ENCODE measurements at regions not wholly inside any gene's neighbourhood (a gene's known extent, or its start where the extent isn't known, plus 50 kb on each side); places are given as distances from the start of the nearest gene placed in this dataset.
"Not testable (repeated sequence)": the region's sequence is repeated elsewhere in the genome, so short reads cannot be mapped to it uniquely, and the experiment has no call there.

- no peaks in the 10 kb centered on the region for H3K79me2 ChIP-seq (ENCODE audit: low read length)
- H3K36me3 ChIP-seq (replicated peaks; ENCODE audit: insufficient read depth, low read length), result no peaks in the 10 kb centered on the region
- no peak overlapping the region for H2AFZ ChIP-seq (ENCODE audit: low read length)
- no peak overlapping the region for H3K4me2 ChIP-seq (ENCODE audit: low read depth, low read length)
- no peak for TF ChIP-seq EZH2phosphoT487 (IDR thresholded peaks at IDR 0.05; ENCODE audit: low read length)
- TF ChIP-seq EZH2 (optimal IDR thresholded peaks at IDR 0.05; ENCODE audit: low read depth, low read length), result no peak
- no peaks in the 10 kb centered on the region for H3K9me3 ChIP-seq (replicated peaks; ENCODE audit: insufficient read depth, low read length)
- H3K9me2 ChIP-seq (replicated peaks; ENCODE audit: insufficient read depth, low read length), result no peaks in the 10 kb centered on the region
- H3K9ac ChIP-seq (ENCODE audit: low read length), result no peak overlapping the region
- no peaks in the 10 kb centered on the region for H3K27me3 ChIP-seq (replicated peaks; ENCODE audit: insufficient read depth, low read length)
- no peak for DNase-seq
- no peak overlapping the region for H3K4me3 ChIP-seq (ENCODE audit: low read length)
- H3K4me1 ChIP-seq (ENCODE audit: low read length), result no peaks in the 10 kb centered on the region
- H4K20me1 ChIP-seq (ENCODE audit: insufficient read depth, low read length), result no peaks in the 10 kb centered on the region
- no peak overlapping the region for H3K27ac ChIP-seq (ENCODE audit: low read length)
- no peaks in the 10 kb centered on the region for H3F3A ChIP-seq (ENCODE audit: insufficient read depth, low read length)
These were observed 825.0 kb upstream of the GBE1 start for GRCh38 chr3:82586414-82586813.

GRCh38 chr3:82586002-82586401 is 824.6 kb upstream of the GBE1 start:
- not testable (repeated sequence) for H3K4me3 ChIP-seq (ENCODE audit: low read length); H3F3A ChIP-seq (ENCODE audit: insufficient read depth, low read length); H4K20me1 ChIP-seq (ENCODE audit: insufficient read depth, low read length); H3K27me3 ChIP-seq (replicated peaks; ENCODE audit: insufficient read depth, low read length); H3K4me1 ChIP-seq (ENCODE audit: low read length); H3K4me2 ChIP-seq (ENCODE audit: low read depth, low read length); H2AFZ ChIP-seq (ENCODE audit: low read length); H3K9me2 ChIP-seq (replicated peaks; ENCODE audit: insufficient read depth, low read length); H3K27ac ChIP-seq (ENCODE audit: low read length); H3K9ac ChIP-seq (ENCODE audit: low read length); DNase-seq; H3K79me2 ChIP-seq (ENCODE audit: low read length); H3K36me3 ChIP-seq (replicated peaks; ENCODE audit: insufficient read depth, low read length); H3K9me3 ChIP-seq (replicated peaks; ENCODE audit: insufficient read depth, low read length)

DNA sequence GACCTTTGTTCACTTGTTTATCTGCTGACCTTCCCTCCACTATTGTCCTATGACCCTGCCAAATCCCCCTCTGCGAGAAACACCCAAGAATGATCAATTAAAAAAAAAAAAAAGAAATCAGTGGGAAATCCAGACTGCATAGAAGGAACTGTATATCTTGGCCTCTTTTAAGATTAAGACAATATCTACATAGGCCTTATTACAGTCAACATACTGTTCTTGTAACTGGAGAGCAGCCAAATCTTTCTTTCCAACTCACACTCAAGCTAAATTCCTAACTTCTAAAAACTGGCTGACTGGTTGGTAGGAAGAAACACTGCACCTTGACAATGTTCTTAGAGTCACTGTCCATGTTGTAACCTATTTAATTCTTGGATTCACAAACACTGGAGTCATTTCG is 824.1 kb upstream of the GBE1 start:
- H3K27ac ChIP-seq (ENCODE audit: low read length), result not testable (repeated sequence)

DNA sequence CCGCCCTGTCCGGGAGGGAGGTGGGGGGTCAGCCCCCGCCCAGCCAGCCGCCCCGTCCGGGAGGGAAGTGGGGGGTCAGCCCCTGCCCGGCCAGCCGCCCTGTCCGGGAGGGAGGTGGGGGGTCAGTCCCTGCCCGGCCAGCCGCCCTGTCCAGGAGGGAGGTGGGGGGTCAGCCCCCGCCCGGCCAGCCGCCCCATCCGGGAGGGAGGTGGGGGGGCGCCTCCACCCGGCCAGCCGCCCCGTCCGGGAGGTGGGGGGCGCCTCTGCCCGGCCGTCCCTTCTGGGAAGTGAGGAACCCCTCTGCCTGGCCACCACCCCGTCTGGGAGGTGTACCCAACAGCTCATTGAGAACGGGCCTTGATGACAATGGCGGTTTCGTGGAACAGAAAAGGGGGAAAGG is 823.4 kb upstream of the GBE1 start:
- H4K20me1 ChIP-seq (ENCODE audit: insufficient read depth, low read length); H3K36me3 ChIP-seq (replicated peaks; ENCODE audit: insufficient read depth, low read length); H3K4me1 ChIP-seq (ENCODE audit: low read length); DNase-seq; H3K27me3 ChIP-seq (replicated peaks; ENCODE audit: insufficient read depth, low read length); H2AFZ ChIP-seq (ENCODE audit: low read length); H3K4me3 ChIP-seq (ENCODE audit: low read length); H3K27ac ChIP-seq (ENCODE audit: low read length); H3F3A ChIP-seq (ENCODE audit: insufficient read depth, low read length); H3K9me2 ChIP-seq (replicated peaks; ENCODE audit: insufficient read depth, low read length); H3K9me3 ChIP-seq (replicated peaks; ENCODE audit: insufficient read depth, low read length); H3K4me2 ChIP-seq (ENCODE audit: low read depth, low read length); H3K79me2 ChIP-seq (ENCODE audit: low read length); H3K9ac ChIP-seq (ENCODE audit: low read length): not testable (repeated sequence)

More for the DNA sequence above, 824.1 kb upstream of the GBE1 start:
- not testable (repeated sequence) for H3K4me3 ChIP-seq (ENCODE audit: low read length); H3K9me3 ChIP-seq (replicated peaks; ENCODE audit: insufficient read depth, low read length); H3K4me2 ChIP-seq (ENCODE audit: low read depth, low read length); H3K79me2 ChIP-seq (ENCODE audit: low read length); H3K4me1 ChIP-seq (ENCODE audit: low read length); H2AFZ ChIP-seq (ENCODE audit: low read length); DNase-seq; H3K27me3 ChIP-seq (replicated peaks; ENCODE audit: insufficient read depth, low read length); H3F3A ChIP-seq (ENCODE audit: insufficient read depth, low read length); H3K9me2 ChIP-seq (replicated peaks; ENCODE audit: insufficient read depth, low read length); H4K20me1 ChIP-seq (ENCODE audit: insufficient read depth, low read length); H3K9ac ChIP-seq (ENCODE audit: low read length); H3K36me3 ChIP-seq (replicated peaks; ENCODE audit: insufficient read depth, low read length)

DNA sequence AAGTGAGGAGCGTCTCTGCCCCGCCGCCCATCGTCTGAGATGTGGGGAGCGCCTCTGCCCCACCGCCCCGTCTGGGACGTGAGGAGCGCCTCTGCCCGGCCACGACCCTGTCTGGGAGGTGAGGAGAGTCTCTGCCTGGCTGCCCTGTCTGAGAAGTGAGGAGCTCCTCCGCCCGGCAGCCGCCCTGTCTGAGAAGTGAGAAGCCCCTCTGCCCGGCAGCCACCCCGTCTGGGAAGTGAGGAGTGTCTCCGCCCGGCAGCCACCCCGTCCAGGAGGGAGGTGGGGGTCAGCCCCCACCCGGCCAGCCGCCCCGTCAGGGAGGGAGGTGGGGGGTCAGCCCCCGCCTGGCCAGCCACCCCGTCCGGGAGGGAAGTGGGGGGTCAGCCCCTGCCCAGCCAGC is 823.0 kb upstream of the GBE1 start:
- not testable (repeated sequence) for H3K4me1 ChIP-seq (ENCODE audit: low read length); H3K4me2 ChIP-seq (ENCODE audit: low read depth, low read length); H3K9me3 ChIP-seq (replicated peaks; ENCODE audit: insufficient read depth, low read length); H2AFZ ChIP-seq (ENCODE audit: low read length); H3K4me3 ChIP-seq (ENCODE audit: low read length); H3K36me3 ChIP-seq (replicated peaks; ENCODE audit: insufficient read depth, low read length); H3K27me3 ChIP-seq (replicated peaks; ENCODE audit: insufficient read depth, low read length); H3K79me2 ChIP-seq (ENCODE audit: low read length); H3K9ac ChIP-seq (ENCODE audit: low read length); H3K27ac ChIP-seq (ENCODE audit: low read length); H3K9me2 ChIP-seq (replicated peaks; ENCODE audit: insufficient read depth, low read length); H4K20me1 ChIP-seq (ENCODE audit: insufficient read depth, low read length); DNase-seq; H3F3A ChIP-seq (ENCODE audit: insufficient read depth, low read length)

DNA sequence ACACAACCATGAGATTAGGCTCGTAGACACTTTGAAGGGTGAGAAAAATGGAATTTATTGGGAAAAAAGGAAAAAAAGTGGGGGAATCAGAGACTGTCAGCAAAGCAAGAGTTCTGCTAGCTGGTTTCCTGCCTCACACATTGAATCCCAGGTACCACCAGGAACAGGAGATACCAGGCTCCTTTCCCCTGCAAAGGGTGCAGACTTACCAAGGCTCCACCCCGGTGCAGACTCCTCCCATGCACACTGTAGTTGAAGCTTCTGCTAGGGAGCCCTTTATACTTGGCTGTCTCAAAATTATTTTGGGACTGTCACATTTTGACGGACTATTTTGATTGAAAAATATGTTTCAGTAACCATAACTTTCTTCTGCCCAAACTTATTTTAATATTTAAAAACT is 819.9 kb upstream of the GBE1 start:
- H3K4me2 ChIP-seq (ENCODE audit: low read depth, low read length), result no peak overlapping the region
- H3F3A ChIP-seq (ENCODE audit: insufficient read depth, low read length), result no peaks in the 10 kb centered on the region
- no peak overlapping the region for H2AFZ ChIP-seq (ENCODE audit: low read length)
- H3K4me3 ChIP-seq (ENCODE audit: low read length), result no peak overlapping the region
- no peaks in the 10 kb centered on the region for H3K9me3 ChIP-seq (replicated peaks; ENCODE audit: insufficient read depth, low read length)
- no peaks in the 10 kb centered on the region for H3K4me1 ChIP-seq (ENCODE audit: low read length)
- no peak overlapping the region for H3K9ac ChIP-seq (ENCODE audit: low read length)
- H3K36me3 ChIP-seq (replicated peaks; ENCODE audit: insufficient read depth, low read length), result no peaks in the 10 kb centered on the region
- H4K20me1 ChIP-seq (ENCODE audit: insufficient read depth, low read length), result no peaks in the 10 kb centered on the region
- H3K79me2 ChIP-seq (ENCODE audit: low read length), result no peaks in the 10 kb centered on the region
- no peak overlapping the region for H3K27ac ChIP-seq (ENCODE audit: low read length)
- no peak for DNase-seq
- no peaks in the 10 kb centered on the region for H3K9me2 ChIP-seq (replicated peaks; ENCODE audit: insufficient read depth, low read length)
- H3K27me3 ChIP-seq (replicated peaks; ENCODE audit: insufficient read depth, low read length), result no peaks in the 10 kb centered on the region
- TF ChIP-seq EZH2 (optimal IDR thresholded peaks at IDR 0.05; ENCODE audit: low read depth, low read length) (no peak), EZH2phosphoT487 (IDR thresholded peaks at IDR 0.05; ENCODE audit: low read length) (no peak)
- TF ChIP-seq, protein P1, sequence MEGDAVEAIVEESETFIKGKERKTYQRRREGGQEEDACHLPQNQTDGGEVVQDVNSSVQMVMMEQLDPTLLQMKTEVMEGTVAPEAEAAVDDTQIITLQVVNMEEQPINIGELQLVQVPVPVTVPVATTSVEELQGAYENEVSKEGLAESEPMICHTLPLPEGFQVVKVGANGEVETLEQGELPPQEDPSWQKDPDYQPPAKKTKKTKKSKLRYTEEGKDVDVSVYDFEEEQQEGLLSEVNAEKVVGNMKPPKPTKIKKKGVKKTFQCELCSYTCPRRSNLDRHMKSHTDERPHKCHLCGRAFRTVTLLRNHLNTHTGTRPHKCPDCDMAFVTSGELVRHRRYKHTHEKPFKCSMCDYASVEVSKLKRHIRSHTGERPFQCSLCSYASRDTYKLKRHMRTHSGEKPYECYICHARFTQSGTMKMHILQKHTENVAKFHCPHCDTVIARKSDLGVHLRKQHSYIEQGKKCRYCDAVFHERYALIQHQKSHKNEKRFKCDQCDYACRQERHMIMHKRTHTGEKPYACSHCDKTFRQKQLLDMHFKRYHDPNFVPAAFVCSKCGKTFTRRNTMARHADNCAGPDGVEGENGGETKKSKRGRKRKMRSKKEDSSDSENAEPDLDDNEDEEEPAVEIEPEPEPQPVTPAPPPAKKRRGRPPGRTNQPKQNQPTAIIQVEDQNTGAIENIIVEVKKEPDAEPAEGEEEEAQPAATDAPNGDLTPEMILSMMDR (IDR thresholded peaks at IDR 0.05; ENCODE audit: low read length), result no peak

Data from MM.1S (cell line).